ENCODE measurements at regions not wholly inside any gene's neighbourhood (a gene's known extent, or its start where the extent isn't known, plus 50 kb on each side); places are given as distances from the start of the nearest gene placed in this dataset.
A peak's percentile ranks its signal among the peaks of the same experiment; 100 is the strongest.
"Not testable (repeated sequence)": the region's sequence is repeated elsewhere in the genome, so short reads cannot be mapped to it uniquely, and the experiment has no call there.

GRCh38 chr1:220475608-220476007 lies 52.3 kb upstream of the MARK1 start:
- H3K4me1 ChIP-seq (ENCODE audit: low read depth); intact Hi-C loops (cut with DNase I, micrococcal nuclease); DNase-seq; ATAC-seq; H3K36me3 ChIP-seq (ENCODE audit: low read depth); H3K9me3 ChIP-seq; H3K4me3 ChIP-seq: not testable (repeated sequence)

GRCh38 chr1:220475141-220475540 lies 52.8 kb upstream of the MARK1 start:
- intact Hi-C loops (cut with DNase I, micrococcal nuclease); ATAC-seq; H3K9me3 ChIP-seq; H3K4me3 ChIP-seq; H3K36me3 ChIP-seq (ENCODE audit: low read depth); DNase-seq; H3K4me1 ChIP-seq (ENCODE audit: low read depth): not testable (repeated sequence)

- intact Hi-C loops (cut with DNase I, micrococcal nuclease): no loop called here
- no peak for DNase-seq
- no peak for ATAC-seq
- Histone ChIP-seq H3K36me3 (ENCODE audit: low read depth) (no peaks in the 10 kb centered on the region), H3K4me3 (no peak overlapping the region), H3K4me1 (ENCODE audit: low read depth) (no peaks in the 10 kb centered on the region), H3K9me3 (no peaks in the 10 kb centered on the region)
- TF ChIP-seq CTCF (IDR thresholded peaks at IDR 0.05): no peak
These were observed 54.5 kb upstream of the MARK1 start for GRCh38 chr1:220473440-220473839.

DNA sequence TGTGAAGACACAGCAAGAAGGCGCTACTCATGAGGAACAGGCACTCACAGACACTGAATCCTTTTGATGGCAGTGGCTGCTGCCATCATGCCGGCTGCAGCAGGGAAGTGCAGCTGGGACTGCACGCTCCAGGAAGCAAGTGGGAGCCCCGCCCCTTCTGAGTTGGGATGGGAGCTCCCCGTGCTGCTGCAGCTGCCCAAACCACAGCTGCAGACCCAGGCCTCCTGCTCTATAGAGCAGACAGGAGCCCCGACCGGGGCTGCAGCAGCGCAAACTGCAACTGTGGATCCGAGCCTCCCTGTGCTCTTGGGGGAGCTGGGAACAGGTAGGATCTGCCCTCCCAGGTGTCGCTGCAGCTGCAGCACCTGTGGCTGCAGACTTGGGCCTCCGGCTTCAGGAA lies 65.2 kb upstream of the MARK1 start:
- DNase-seq: peak in 2 of 3 donors; percentile 9 to 32
- Histone ChIP-seq H3K36me3 (ENCODE audit: low read depth) (no peaks in the 10 kb centered on the region), H3K9me3 (no peaks in the 10 kb centered on the region), H3K4me1 (ENCODE audit: low read depth) (no peaks in the 10 kb centered on the region), H3K4me3 (no peak overlapping the region)
- no peak for TF ChIP-seq CTCF (IDR thresholded peaks at IDR 0.05)
- intact Hi-C loops (cut with DNase I, micrococcal nuclease): no loop called here
- ATAC-seq: peak; percentile 60

DNA sequence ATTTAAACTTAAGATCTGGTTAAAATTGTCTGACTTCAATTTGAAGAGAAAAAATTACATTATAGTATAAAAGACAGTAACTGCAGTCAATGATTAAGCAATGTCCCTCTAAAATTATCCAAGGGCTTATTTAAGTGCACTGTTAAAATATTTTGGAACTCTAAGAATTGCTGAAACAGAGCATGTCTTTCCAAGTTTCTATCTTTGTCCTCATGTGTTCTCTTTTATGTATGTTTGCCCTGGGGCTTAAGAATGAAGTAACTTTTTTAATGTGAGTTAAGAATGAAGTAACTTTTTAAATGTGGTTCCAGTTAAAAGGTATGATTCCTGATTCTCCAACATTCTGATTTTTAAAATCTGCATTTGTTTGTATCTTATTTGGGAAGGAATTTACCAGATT lies 69.0 kb upstream of the MARK1 start:
- H3K36me3 ChIP-seq (ENCODE audit: low read depth): no peaks in the 10 kb centered on the region
- ATAC-seq: no peak
- intact Hi-C loops (cut with DNase I, micrococcal nuclease): no loop called here
- TF ChIP-seq CTCF (IDR thresholded peaks at IDR 0.05): no peak
- no peak for DNase-seq
- no peaks in the 10 kb centered on the region for H3K4me1 ChIP-seq (ENCODE audit: low read depth)
- H3K9me3 ChIP-seq: no peaks in the 10 kb centered on the region
- no peak overlapping the region for H3K4me3 ChIP-seq

GRCh38 chr1:220457957-220458609 lies 69.9 kb upstream of the MARK1 start:
- Histone ChIP-seq H3K36me3 (ENCODE audit: low read depth) (no peaks in the 10 kb centered on the region), H3K4me1 (ENCODE audit: low read depth) (no peaks in the 10 kb centered on the region), H3K9me3 (no peaks in the 10 kb centered on the region), H3K4me3 (no peak overlapping the region)
- no peak for TF ChIP-seq CTCF (IDR thresholded peaks at IDR 0.05)
- intact Hi-C loops (cut with DNase I, micrococcal nuclease): no loop called here
- ATAC-seq: no peak
- no peak for DNase-seq

- no peaks in the 10 kb centered on the region for H3K9me3 ChIP-seq
- DNase-seq (no peak), ATAC-seq (no peak)
- no peaks in the 10 kb centered on the region for H3K36me3 ChIP-seq (ENCODE audit: low read depth)
- no peak overlapping the region for H3K4me3 ChIP-seq
- no peak for TF ChIP-seq CTCF (IDR thresholded peaks at IDR 0.05)
- H3K4me1 ChIP-seq (ENCODE audit: low read depth): peaks cover 6% of the 10 kb centered on the region
- intact Hi-C loops (cut with DNase I, micrococcal nuclease): no loop called here
These were observed 72.4 kb upstream of the MARK1 start for GRCh38 chr1:220455559-220455958.
